ENCODE measurements at regions not wholly inside any gene's neighbourhood (a gene's known extent, or its start where the extent isn't known, plus 50 kb on each side); places are given as distances from the start of the nearest gene placed in this dataset.

- TF ChIP-seq CTCF (IDR thresholded peaks at IDR 0.05; ENCODE audit: low read depth, low read length) (no peak), EZH2phosphoT487 (IDR thresholded peaks at IDR 0.05; ENCODE audit: low read depth) (no peak)
These were observed 247.3 kb downstream of the MAFB start for GRCh38 chr20:40441771-40442170.
